ENCODE measurements at regions not wholly inside any gene's neighbourhood (a gene's known extent, or its start where the extent isn't known, plus 50 kb on each side); places are given as distances from the start of the nearest gene placed in this dataset.

DNA sequence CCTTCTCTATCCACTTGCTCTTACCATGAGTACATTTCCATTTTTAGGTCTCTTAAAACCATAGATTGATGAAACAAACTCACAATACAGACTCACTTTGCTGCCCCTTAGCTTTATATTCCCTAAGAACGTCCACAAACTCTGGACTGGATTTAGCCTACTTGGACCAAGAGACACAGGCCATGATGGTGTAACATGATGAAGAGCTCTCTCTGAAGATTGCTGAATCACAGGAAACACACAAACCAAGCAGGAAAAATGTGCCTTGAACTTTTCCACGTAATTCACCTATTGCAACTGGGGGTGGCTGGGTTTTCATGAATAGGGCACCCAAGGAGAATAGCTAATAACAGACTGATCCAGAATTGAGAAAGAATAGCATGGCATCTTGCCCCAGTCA, 201.7 kb upstream of the RBBP8 start (continued):
- TF ChIP-seq BACH1 (IDR thresholded peaks at IDR 0.05; ENCODE audit: borderline replicate concordance) = no peak
- TF ChIP-seq TCF3 (IDR thresholded peaks at IDR 0.05; ENCODE audit: borderline replicate concordance, insufficient read depth, low read depth, low read length) = no peak
- TF ChIP-seq, protein P1, sequence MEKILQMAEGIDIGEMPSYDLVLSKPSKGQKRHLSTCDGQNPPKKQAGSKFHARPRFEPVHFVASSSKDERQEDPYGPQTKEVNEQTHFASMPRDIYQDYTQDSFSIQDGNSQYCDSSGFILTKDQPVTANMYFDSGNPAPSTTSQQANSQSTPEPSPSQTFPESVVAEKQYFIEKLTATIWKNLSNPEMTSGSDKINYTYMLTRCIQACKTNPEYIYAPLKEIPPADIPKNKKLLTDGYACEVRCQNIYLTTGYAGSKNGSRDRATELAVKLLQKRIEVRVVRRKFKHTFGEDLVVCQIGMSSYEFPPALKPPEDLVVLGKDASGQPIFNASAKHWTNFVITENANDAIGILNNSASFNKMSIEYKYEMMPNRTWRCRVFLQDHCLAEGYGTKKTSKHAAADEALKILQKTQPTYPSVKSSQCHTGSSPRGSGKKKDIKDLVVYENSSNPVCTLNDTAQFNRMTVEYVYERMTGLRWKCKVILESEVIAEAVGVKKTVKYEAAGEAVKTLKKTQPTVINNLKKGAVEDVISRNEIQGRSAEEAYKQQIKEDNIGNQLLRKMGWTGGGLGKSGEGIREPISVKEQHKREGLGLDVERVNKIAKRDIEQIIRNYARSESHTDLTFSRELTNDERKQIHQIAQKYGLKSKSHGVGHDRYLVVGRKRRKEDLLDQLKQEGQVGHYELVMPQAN (conservative IDR thresholded peaks at IDR 0.05) = no peak

DNA sequence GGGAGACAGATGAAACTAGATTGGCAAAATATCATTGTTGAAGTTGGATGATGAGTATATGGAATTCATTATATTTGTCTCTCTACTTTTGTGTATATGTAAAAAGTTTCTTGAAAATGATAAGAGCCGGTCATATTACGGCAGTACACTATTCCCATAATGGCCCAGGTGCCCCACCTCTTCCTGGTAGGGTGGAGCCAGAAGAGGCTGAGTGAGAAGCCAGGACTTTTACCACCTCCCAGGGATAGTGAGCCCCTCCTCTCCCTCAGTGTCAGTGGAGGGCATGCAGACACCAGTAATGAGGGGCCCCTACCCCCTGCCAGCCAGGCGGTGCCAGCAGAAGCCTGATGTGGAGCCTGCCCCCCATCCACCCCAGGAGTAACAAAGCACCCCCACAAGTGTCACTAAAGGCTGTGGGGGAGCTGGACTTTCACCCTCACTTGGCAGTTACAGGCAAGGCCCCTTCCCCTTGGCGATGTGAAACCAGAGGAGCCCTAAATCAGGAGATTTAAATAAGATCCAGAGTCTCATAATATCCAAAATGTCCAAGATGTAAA, 198.9 kb upstream of the RBBP8 start:
- no peak overlapping the region for H3K9ac ChIP-seq (ENCODE audit: control insufficient read depth, insufficient read depth, low read length)
- POLR2A ChIA-PET = no interaction called here

More for the DNA sequence above, 198.9 kb upstream of the RBBP8 start:
- ChIA-PET RAD21 (ENCODE audit: unreplicated experiment) (no interaction called here), CTCF (no interaction called here), SMC1A (ENCODE audit: uncharacterized antibody, unreplicated experiment) (interaction anchor here (0.9 kb wide), 1 partner anchor 10 kb away, joined by 4 read pairs; no protein-coding TSS in a partner anchor)
- in situ Hi-C loops (cut with MboI) (no loop called here), intact Hi-C loops (cut with micrococcal nuclease; ENCODE audit: unreplicated experiment) (no loop called here)
- no peak overlapping the region for H3K4me2 ChIP-seq (ENCODE audit: control insufficient read depth, insufficient read depth)
- BruUV-seq (replicated peaks) = no TSS peak
- H3K9me3 ChIP-seq (replicated peaks; ENCODE audit: control insufficient read depth, insufficient read depth, low read length) = no peaks in the 10 kb centered on the region
- H3K27ac ChIP-seq (ENCODE audit: control insufficient read depth, insufficient read depth) = no peak overlapping the region
- ATAC-seq (no peak), FAIRE-seq (no peak), DNase-seq (ENCODE audit: low read depth, low spot score) (no peak)
- no peak overlapping the region for H2AFZ ChIP-seq (ENCODE audit: control insufficient read depth, low read depth, low read length)
- H3K4me3 ChIP-seq = no peak overlapping the region
- TF ChIP-seq, protein P2, sequence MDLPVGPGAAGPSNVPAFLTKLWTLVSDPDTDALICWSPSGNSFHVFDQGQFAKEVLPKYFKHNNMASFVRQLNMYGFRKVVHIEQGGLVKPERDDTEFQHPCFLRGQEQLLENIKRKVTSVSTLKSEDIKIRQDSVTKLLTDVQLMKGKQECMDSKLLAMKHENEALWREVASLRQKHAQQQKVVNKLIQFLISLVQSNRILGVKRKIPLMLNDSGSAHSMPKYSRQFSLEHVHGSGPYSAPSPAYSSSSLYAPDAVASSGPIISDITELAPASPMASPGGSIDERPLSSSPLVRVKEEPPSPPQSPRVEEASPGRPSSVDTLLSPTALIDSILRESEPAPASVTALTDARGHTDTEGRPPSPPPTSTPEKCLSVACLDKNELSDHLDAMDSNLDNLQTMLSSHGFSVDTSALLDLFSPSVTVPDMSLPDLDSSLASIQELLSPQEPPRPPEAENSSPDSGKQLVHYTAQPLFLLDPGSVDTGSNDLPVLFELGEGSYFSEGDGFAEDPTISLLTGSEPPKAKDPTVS (IDR thresholded peaks at IDR 0.05; ENCODE audit: low read depth, low read length) = no peak
- no peak for TF ChIP-seq MEF2B (IDR thresholded peaks at IDR 0.05; ENCODE audit: partially characterized antibody, poor library complexity, severe bottlenecking)
- TF ChIP-seq EED (IDR thresholded peaks at IDR 0.05; ENCODE audit: low read depth) = no peak
- TF ChIP-seq RAD21 (IDR thresholded peaks at IDR 0.05; ENCODE audit: insufficient read depth, low read depth, low read length) = no peak
- no peak for TF ChIP-seq BRCA1 (IDR thresholded peaks at IDR 0.05; ENCODE audit: low read depth, low read length)
- no peak for TF ChIP-seq SMARCA5 (IDR thresholded peaks at IDR 0.05)
- TF ChIP-seq, protein P3, sequence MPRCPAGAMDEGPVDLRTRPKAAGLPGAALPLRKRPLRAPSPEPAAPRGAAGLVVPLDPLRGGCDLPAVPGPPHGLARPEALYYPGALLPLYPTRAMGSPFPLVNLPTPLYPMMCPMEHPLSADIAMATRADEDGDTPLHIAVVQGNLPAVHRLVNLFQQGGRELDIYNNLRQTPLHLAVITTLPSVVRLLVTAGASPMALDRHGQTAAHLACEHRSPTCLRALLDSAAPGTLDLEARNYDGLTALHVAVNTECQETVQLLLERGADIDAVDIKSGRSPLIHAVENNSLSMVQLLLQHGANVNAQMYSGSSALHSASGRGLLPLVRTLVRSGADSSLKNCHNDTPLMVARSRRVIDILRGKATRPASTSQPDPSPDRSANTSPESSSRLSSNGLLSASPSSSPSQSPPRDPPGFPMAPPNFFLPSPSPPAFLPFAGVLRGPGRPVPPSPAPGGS (IDR thresholded peaks at IDR 0.05; ENCODE audit: borderline replicate concordance, insufficient read depth, low read depth, low read length, poor library complexity, severe bottlenecking) = no peak
- TF ChIP-seq ATF7 (IDR thresholded peaks at IDR 0.05; ENCODE audit: low read depth) = no peak
- no peak for TF ChIP-seq HDAC2 (IDR thresholded peaks at IDR 0.05)
- no peak for TF ChIP-seq POLR2AphosphoS2 (IDR thresholded peaks at IDR 0.05; ENCODE audit: low read depth, low read length)
- TF ChIP-seq ZNF622 (IDR thresholded peaks at IDR 0.05) = no peak
- no peak for TF ChIP-seq PML (IDR thresholded peaks at IDR 0.05; ENCODE audit: low read length)
- no peak for TF ChIP-seq ASH2L (IDR thresholded peaks at IDR 0.05; ENCODE audit: borderline replicate concordance, low read depth)
- H3K27me3 ChIP-seq (replicated peaks in 1 of 2; ENCODE audit: control insufficient read depth in 2 of 2, insufficient read depth in 2 of 2, low read length in 1 of 2) = no peaks in the 10 kb centered on the region
- no peaks in the 10 kb centered on the region for H3K79me2 ChIP-seq (ENCODE audit: control insufficient read depth, insufficient read depth, low read length)
- no peaks in the 10 kb centered on the region for H3K36me3 ChIP-seq (ENCODE audit: control insufficient read depth in 2 of 2, insufficient read depth in 2 of 2, low read length in 1 of 2)
- H4K20me1 ChIP-seq (ENCODE audit: control insufficient read depth, insufficient read depth) = no peaks in the 10 kb centered on the region
- H3K4me1 ChIP-seq (ENCODE audit: control insufficient read depth, insufficient read depth, low read length) = no peaks in the 10 kb centered on the region
- WGBS (ENCODE audit: insufficient coverage, insufficient replicate concordance, low lambda C conversion rate, missing lambda C conversion rate) = 20% methylated on average over 4 of the region's 4 CpGs

Measured in GM12878 (cell line).